ENCODE measurements at regions not wholly inside any gene's neighbourhood (a gene's known extent, or its start where the extent isn't known, plus 50 kb on each side); places are given as distances from the start of the nearest gene placed in this dataset.
A peak's percentile ranks its signal among the peaks of the same experiment; 100 is the strongest.

DNA sequence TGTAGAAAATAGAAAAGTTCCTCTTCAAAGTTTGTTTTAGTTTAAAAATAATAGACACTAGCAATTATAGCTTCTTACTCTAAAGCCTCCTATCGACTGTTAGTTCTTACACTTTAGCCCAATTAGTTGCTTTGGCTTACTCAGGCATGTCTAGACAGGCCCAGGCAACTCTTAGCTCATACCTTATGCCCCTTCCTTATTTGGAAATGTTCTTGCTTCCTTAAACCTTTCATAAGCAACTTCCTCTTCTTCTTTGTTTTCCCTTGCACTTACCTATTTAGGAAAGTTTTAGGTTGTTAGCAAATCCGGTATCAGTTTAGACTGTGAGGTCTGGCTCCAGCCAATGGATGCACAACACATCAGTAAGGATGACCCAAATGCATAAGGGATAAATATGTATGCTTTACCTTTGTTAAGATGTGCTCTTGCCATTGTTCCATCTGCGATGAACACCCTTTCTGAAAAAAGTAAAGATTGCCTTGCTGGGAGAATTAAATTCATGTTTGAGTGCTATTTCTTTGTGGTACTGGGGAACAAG, 1277.5 kb upstream of the CNTN5 start:
- Histone ChIP-seq H3K4me2 (ENCODE audit: insufficient read depth, low read length) (no peak overlapping the region), H3K27ac (ENCODE audit: insufficient read depth, low read depth, low read length) (peak overlapping the region; percentile 23), H2AFZ (ENCODE audit: low read depth, low read length) (no peak overlapping the region), H3K9me3 (replicated peaks; ENCODE audit: control insufficient read depth, insufficient read depth, low read length) (no peaks in the 10 kb centered on the region), H3K27me3 (ENCODE audit: control insufficient read depth in 2 of 2, insufficient read depth in 2 of 2, low read length in 2 of 2) (no peaks in the 10 kb centered on the region), H3K9ac (replicated peaks; ENCODE audit: extremely low read depth, insufficient read depth, low read length) (no peak overlapping the region), H3K79me2 (ENCODE audit: control insufficient read depth, insufficient read depth, low read length) (no peaks in the 10 kb centered on the region), H3K36me3 (ENCODE audit: control insufficient read depth in 2 of 2, extremely low read depth in 1 of 2, insufficient read depth in 2 of 2, low read length in 2 of 2) (no peaks in the 10 kb centered on the region), H3K4me3 (replicated peaks in 1 of 3; ENCODE audit: insufficient read depth in 1 of 3, low read depth in 1 of 3, low read length in 3 of 3) (no peak overlapping the region), H4K20me1 (replicated peaks; ENCODE audit: control insufficient read depth, extremely low read depth, insufficient read depth, low read length) (no peaks in the 10 kb centered on the region), H3K9me1 (replicated peaks; ENCODE audit: control insufficient read depth, extremely low read depth, insufficient read depth, low read length) (no peaks in the 10 kb centered on the region), H3K4me1 (ENCODE audit: control insufficient read depth, extremely low read depth, insufficient read depth, low read length) (peaks cover 24% of the 10 kb centered on the region)
- DNase-seq (ENCODE audit: low read depth, low spot score) = peak; percentile 23
- POLR2A ChIA-PET = no interaction called here
- no TSS peak for BruUV-seq (replicated peaks)
- no peak for TF ChIP-seq MYC (IDR thresholded peaks at IDR 0.05; ENCODE audit: low read depth, low read length)
- no peak for TF ChIP-seq POLR2A (IDR thresholded peaks at IDR 0.05; ENCODE audit: low read depth, low read length)
- no peak for TF ChIP-seq FOS (IDR thresholded peaks at IDR 0.05; ENCODE audit: borderline replicate concordance, insufficient read depth, low read length)
- TF ChIP-seq CTCF (IDR thresholded peaks at IDR 0.05; ENCODE audit: extremely low read depth in 1 of 2, insufficient read depth in 1 of 2, low read depth in 1 of 2, low read length in 2 of 2) = no peak
- TF ChIP-seq POLR2AphosphoS5 (IDR thresholded peaks at IDR 0.05; ENCODE audit: insufficient read depth, low read depth, low read length) = no peak
- TF ChIP-seq JUN (IDR thresholded peaks at IDR 0.05; ENCODE audit: borderline replicate concordance, insufficient read depth, insufficient read length, low read depth) = no peak
- no peak for TF ChIP-seq GATA2 (IDR thresholded peaks at IDR 0.05; ENCODE audit: insufficient read depth, insufficient read length, low read depth, low read length)
- no peak for FAIRE-seq
- intact Hi-C loops (cut with micrococcal nuclease) = no loop called here
- dilution Hi-C loops (cut with MboI; ENCODE audit: extremely low pct_ligation_motif_present, low sequenced_read_pairs) = no loop called here
- CTCF ChIA-PET = interaction anchor here (1.1 kb wide), 1 partner anchor 14 kb away, joined by 4 read pairs; no protein-coding TSS in a partner anchor

Data from endothelial cell of umbilical vein (primary cell).